Hepatocyte (in vitro differentiated cells): ENCODE measurements at regions not wholly inside any gene's neighbourhood (a gene's known extent, or its start where the extent isn't known, plus 50 kb on each side); places are given as distances from the start of the nearest gene placed in this dataset.

Experiments
- DNase-seq: peaks from one replicate; pipeline ENCODE4 v3.0.0-alpha.2; 2016; ENCODE audit warnings: low spot score
- H2AFZ ChIP-seq: fragments of 200-600 bp; sonication (generic); 2 replicates; pipeline ENCODE4 v1.6.0; 2016; ENCODE audit warnings: antibody characterized with exemption, mild to moderate bottlenecking
- H3K27ac ChIP-seq: fragments of 200-600 bp; sonication (generic); 2 replicates; pipeline ENCODE4 v1.5.1; 2016; ENCODE audit warnings: mild to moderate bottlenecking
- H3K27me3 ChIP-seq: fragments of 200-600 bp; sonication (generic); 2 replicates; pipeline ENCODE4 v1.6.1; 2016
- H3K36me3 ChIP-seq: fragments of 200-600 bp; sonication (generic); replicated peaks from 2 replicates; pipeline ENCODE4 v1.5.1; 2016; ENCODE audit warnings: low read depth; ENCODE audit not compliant: insufficient read depth
- H3K4me1 ChIP-seq: fragments of 200-600 bp; sonication (generic); 2 replicates; pipeline ENCODE4 v1.5.1; 2016; ENCODE audit warnings: mild to moderate bottlenecking, moderate library complexity; ENCODE audit not compliant: insufficient read depth
- H3K4me2 ChIP-seq: fragments of 200-600 bp; sonication (generic); 2 replicates; pipeline ENCODE4 v1.6.0; 2016
- H3K4me3 ChIP-seq: fragments of 200-600 bp; sonication (generic); 2 replicates; pipeline ENCODE4 v1.5.1; 2016; ENCODE audit warnings: mild to moderate bottlenecking
- H3K79me2 ChIP-seq: fragments of 200-600 bp; sonication (generic); 2 replicates; pipeline ENCODE4 v1.6.0; 2017; ENCODE audit warnings: mild to moderate bottlenecking
- H3K9me2 ChIP-seq: fragments of 200-600 bp; sonication (generic); replicated peaks from 2 replicates; pipeline ENCODE4 v1.6.0; 2017; ENCODE audit warnings: mild to moderate bottlenecking; ENCODE audit not compliant: insufficient read depth
- H3K9me3 ChIP-seq: fragments of 200-600 bp; sonication (generic); 2 replicates; pipeline ENCODE4 v1.5.1; 2016; ENCODE audit warnings: low read depth, mild to moderate bottlenecking
- H4K20me1 ChIP-seq: fragments of 200-600 bp; sonication (generic); 2 replicates; pipeline ENCODE4 v1.6.0; 2016; ENCODE audit warnings: mild to moderate bottlenecking; ENCODE audit not compliant: insufficient read depth, poor library complexity, severe bottlenecking
- EZH2 ChIP-seq: fragments of 200-600 bp; sonication (generic); IDR thresholded peaks from 2 replicates; pipeline ENCODE4 v1.6.1; 2016; ENCODE audit warnings: antibody characterized with exemption, mild to moderate bottlenecking, borderline replicate concordance
- EZH2phosphoT487 ChIP-seq: fragments of 200-600 bp; sonication (generic); IDR thresholded peaks from one replicate; pipeline ENCODE4 v1.6.1; 2018; ENCODE audit warnings: antibody characterized with exemption, mild to moderate bottlenecking, low read depth, moderate library complexity; ENCODE audit not compliant: unreplicated experiment, severe bottlenecking
- WGBS: methylation state at CpG from one replicate; pipeline ENCODE4 v1.1.6; 2016; ENCODE audit warnings: low lambda C conversion rate; ENCODE audit errors: missing lambda C conversion rate; 5-methylcytosine and 5-hydroxymethylcytosine counted together
- TF ChIP-seq, protein P1 (sequence below): fragments of 200-600 bp; sonication (generic); IDR thresholded peaks from 2 replicates; pipeline ENCODE4 v1.5.1; 2016; ENCODE audit warnings: antibody characterized with exemption, mild to moderate bottlenecking; ENCODE audit not compliant: poor library complexity

DNA sequence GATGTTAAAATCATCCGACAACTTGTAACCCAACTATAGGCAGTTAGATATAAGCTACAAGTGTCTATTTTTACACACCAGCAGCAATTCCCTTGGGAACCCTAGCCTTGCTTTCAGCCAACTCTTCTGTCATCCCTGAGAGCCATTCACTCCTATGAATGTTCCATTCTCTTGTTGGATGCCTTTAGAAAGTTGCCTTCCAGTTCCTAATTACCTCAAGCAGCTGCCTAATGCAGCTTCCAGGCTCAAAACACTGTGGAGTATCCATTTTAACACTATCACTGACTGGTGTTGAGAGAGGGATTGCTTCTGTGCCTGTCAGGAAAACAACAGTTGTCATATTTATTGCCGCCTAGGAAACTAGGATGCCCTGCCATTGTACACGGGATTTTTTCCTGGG is 402.0 kb upstream of the ACVR2A start:
- Histone ChIP-seq H2AFZ (no peak overlapping the region), H3K27ac (no peak overlapping the region), H3K4me3 (no peak overlapping the region), H3K36me3 (no peaks in the 10 kb centered on the region), H3K9me3 (no peaks in the 10 kb centered on the region), H3K79me2 (no peaks in the 10 kb centered on the region), H3K4me1 (no peaks in the 10 kb centered on the region), H4K20me1 (no peaks in the 10 kb centered on the region), H3K4me2 (no peak overlapping the region), H3K9me2 (no peaks in the 10 kb centered on the region), H3K27me3 (no peaks in the 10 kb centered on the region)
- no peak for DNase-seq
- TF ChIP-seq, protein P1, sequence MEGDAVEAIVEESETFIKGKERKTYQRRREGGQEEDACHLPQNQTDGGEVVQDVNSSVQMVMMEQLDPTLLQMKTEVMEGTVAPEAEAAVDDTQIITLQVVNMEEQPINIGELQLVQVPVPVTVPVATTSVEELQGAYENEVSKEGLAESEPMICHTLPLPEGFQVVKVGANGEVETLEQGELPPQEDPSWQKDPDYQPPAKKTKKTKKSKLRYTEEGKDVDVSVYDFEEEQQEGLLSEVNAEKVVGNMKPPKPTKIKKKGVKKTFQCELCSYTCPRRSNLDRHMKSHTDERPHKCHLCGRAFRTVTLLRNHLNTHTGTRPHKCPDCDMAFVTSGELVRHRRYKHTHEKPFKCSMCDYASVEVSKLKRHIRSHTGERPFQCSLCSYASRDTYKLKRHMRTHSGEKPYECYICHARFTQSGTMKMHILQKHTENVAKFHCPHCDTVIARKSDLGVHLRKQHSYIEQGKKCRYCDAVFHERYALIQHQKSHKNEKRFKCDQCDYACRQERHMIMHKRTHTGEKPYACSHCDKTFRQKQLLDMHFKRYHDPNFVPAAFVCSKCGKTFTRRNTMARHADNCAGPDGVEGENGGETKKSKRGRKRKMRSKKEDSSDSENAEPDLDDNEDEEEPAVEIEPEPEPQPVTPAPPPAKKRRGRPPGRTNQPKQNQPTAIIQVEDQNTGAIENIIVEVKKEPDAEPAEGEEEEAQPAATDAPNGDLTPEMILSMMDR, result no peak
- no peak for TF ChIP-seq EZH2
- no peak for TF ChIP-seq EZH2phosphoT487
- WGBS, result 93% methylated on average over 3 of the region's 3 CpGs

DNA sequence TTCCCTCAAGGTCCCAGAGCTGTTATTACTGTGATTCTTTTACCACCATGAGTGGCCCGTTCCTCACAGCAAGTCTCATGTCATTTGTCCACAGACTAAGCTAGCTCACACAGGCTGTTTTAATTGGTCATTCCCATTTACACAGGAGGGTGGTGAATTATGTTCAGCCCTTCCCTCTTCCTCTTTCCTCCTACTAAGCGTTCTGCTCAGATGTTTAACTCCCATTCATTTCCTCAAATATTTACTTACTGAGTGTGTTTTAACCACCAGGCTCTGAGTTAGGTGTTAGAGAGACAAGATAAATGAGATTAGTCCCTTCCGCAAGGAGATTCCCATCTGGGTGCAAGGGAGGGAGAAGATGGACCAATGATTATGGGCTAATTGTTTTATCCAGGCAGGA is 403.6 kb upstream of the ACVR2A start:
- H3K36me3 ChIP-seq, result no peaks in the 10 kb centered on the region
- H2AFZ ChIP-seq, result no peak overlapping the region
- WGBS, result 66% methylated on average over 3 of the region's 3 CpGs
- no peaks in the 10 kb centered on the region for H3K79me2 ChIP-seq
- no peak overlapping the region for H3K4me2 ChIP-seq
- no peak overlapping the region for H3K4me3 ChIP-seq
- no peaks in the 10 kb centered on the region for H3K9me3 ChIP-seq
- no peaks in the 10 kb centered on the region for H3K27me3 ChIP-seq
- peak overlapping the region; percentile 53 for H3K27ac ChIP-seq
- TF ChIP-seq EZH2, result no peak
- TF ChIP-seq EZH2phosphoT487, result no peak
- TF ChIP-seq, protein P1, result no peak
- H3K4me1 ChIP-seq, result no peaks in the 10 kb centered on the region
- no peaks in the 10 kb centered on the region for H4K20me1 ChIP-seq
- H3K9me2 ChIP-seq, result no peaks in the 10 kb centered on the region
- DNase-seq, result peak; percentile 19

DNA sequence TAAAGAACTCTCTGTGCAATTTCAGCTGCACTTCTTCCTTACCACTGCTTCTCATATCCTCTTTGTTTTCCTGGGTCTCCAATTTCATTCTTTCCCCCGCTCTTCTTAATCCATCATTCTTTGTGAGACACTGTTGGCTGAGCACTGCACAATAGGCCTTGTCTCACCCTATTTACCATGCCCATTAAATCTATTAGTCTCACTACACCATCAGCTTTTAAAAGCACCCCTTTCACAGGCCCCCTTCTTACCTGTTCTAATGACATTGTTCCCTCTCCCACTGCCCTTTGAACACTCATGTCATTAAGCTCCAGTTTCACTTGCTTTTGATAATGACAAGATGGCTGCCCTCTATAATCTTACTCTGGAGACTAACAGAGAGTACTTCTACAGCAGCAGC is 404.1 kb upstream of the ACVR2A start:
- WGBS, result 69% methylated on average over 1 of the region's 1 CpG
- no peak for DNase-seq

More for the DNA sequence above, 404.1 kb upstream of the ACVR2A start:
- TF ChIP-seq EZH2phosphoT487, result no peak
- TF ChIP-seq, protein P1, result no peak
- Histone ChIP-seq H3K9me2 (no peaks in the 10 kb centered on the region), H3K79me2 (no peaks in the 10 kb centered on the region), H3K4me3 (no peak overlapping the region), H3K4me1 (no peaks in the 10 kb centered on the region), H3K27ac (peak overlapping the region; percentile 53), H3K9me3 (no peaks in the 10 kb centered on the region), H3K27me3 (no peaks in the 10 kb centered on the region), H2AFZ (peak overlapping the region; percentile 14), H3K36me3 (no peaks in the 10 kb centered on the region), H4K20me1 (no peaks in the 10 kb centered on the region), H3K4me2 (no peak overlapping the region)
